ENCODE measurements at regions not wholly inside any gene's neighbourhood (a gene's known extent, or its start where the extent isn't known, plus 50 kb on each side); places are given as distances from the start of the nearest gene placed in this dataset.

- intact Hi-C loops (cut with micrococcal nuclease; ENCODE audit: unreplicated experiment) (no loop called here), in situ Hi-C loops (cut with HindIII; ENCODE audit: extremely low pct_ligation_motif_present, low pct_unique_long_range_greater_than_20kb) (no loop called here)
- no TSS peak for BruUV-seq (replicated peaks)
- no peak for FAIRE-seq
- Histone ChIP-seq H3K9me3 (ENCODE audit: low read length) (peaks cover 62% of the 10 kb centered on the region), H2AFZ (ENCODE audit: low read length) (no peak overlapping the region), H4K20me1 (ENCODE audit: insufficient read depth, low read length) (no peaks in the 10 kb centered on the region), H3K36me3 (replicated peaks in 1 of 2; ENCODE audit: control insufficient read depth in 1 of 2, insufficient read depth in 2 of 2, low read length in 2 of 2) (no peaks in the 10 kb centered on the region), H3K9ac (ENCODE audit: insufficient read depth, low read depth, low read length) (no peak overlapping the region), H3K27ac (ENCODE audit: extremely low read length, insufficient read depth, low read length) (no peak overlapping the region), H3K4me3 (replicated peaks in 1 of 3; ENCODE audit: insufficient read depth in 1 of 3, low read depth in 2 of 3, low read length in 3 of 3) (no peak overlapping the region), H3K27me3 (ENCODE audit: control insufficient read depth in 1 of 2, insufficient read depth in 2 of 2, low read length in 2 of 2) (no peaks in the 10 kb centered on the region), H3K4me2 (ENCODE audit: low read depth, low read length) (no peak overlapping the region), H3K4me1 (ENCODE audit: insufficient read depth, low read length) (no peaks in the 10 kb centered on the region), H3K79me2 (ENCODE audit: insufficient read depth, low read length) (no peaks in the 10 kb centered on the region)
- DNase-seq (ENCODE audit: low spot score) = no peak
- TF ChIP-seq ZNF747 (CRISPR knock-in tag; IDR thresholded peaks at IDR 0.05; ENCODE audit: borderline replicate concordance) (no peak), MYPOP (CRISPR knock-in tag; IDR thresholded peaks at IDR 0.05) (no peak), KAT8 (CRISPR knock-in tag; IDR thresholded peaks at IDR 0.05) (no peak), REST (IDR thresholded peaks at IDR 0.05; ENCODE audit: borderline replicate concordance in 1 of 2, low read depth in 1 of 2, low read length in 2 of 2) (no peak), ZSCAN21 (CRISPR knock-in tag; IDR thresholded peaks at IDR 0.05; ENCODE audit: borderline replicate concordance) (no peak), STAT6 (CRISPR knock-in tag; IDR thresholded peaks at IDR 0.05; ENCODE audit: borderline replicate concordance) (no peak)
- ATAC-seq = no peak
- CTCF ChIA-PET (ENCODE audit: low intra/inter-chr PET ratio, low total read pairs) = no interaction called here
- POLR2A ChIA-PET = no interaction called here
Measured at GRCh38 chr14:44339231-44339630, 167.9 kb downstream of the FSCB start.
